GM23338 (cell line): ENCODE measurements at regions not wholly inside any gene's neighbourhood (a gene's known extent, or its start where the extent isn't known, plus 50 kb on each side); places are given as distances from the start of the nearest gene placed in this dataset.

Source experiments
- ATAC-seq: fragments of 200-7000 bp; cut with Tn5 transposase; 3 replicates; pipeline ENCODE4 v1.9.1; 2020
- DNase-seq: peaks from one replicate; pipeline ENCODE4 v3.0.0-alpha.2; 2015; ENCODE audit warnings: low spot score
- H2AFZ ChIP-seq: fragments of 200-600 bp; sonication (generic); 2 replicates; pipeline ENCODE4 v1.8.0; 2016; ENCODE audit warnings: antibody characterized with exemption, mild to moderate bottlenecking, moderate library complexity
- H3F3A ChIP-seq: fragments of 200-600 bp; sonication (generic); replicated peaks from 2 replicates; pipeline ENCODE4 v1.8.0; 2017; ENCODE audit warnings: antibody characterized with exemption, mixed run types, low read depth
- H3K27ac ChIP-seq: fragments of 200-600 bp; sonication (generic); 2 replicates; pipeline ENCODE4 v1.6.1; 2016; ENCODE audit warnings: low read depth
- H3K27me3 ChIP-seq: fragments of 200-600 bp; sonication (generic); 2 replicates; pipeline ENCODE4 v1.8.0; 2016; ENCODE audit warnings: mild to moderate bottlenecking, mixed run types, moderate library complexity; ENCODE audit not compliant: insufficient read depth
- H3K36me3 ChIP-seq: fragments of 200-600 bp; sonication (generic); 2 replicates; pipeline ENCODE4 v1.8.0; 2016; ENCODE audit warnings: mild to moderate bottlenecking; ENCODE audit not compliant: insufficient read depth
- H3K4me1 ChIP-seq: fragments of 200-600 bp; sonication (generic); 2 replicates; pipeline ENCODE4 v1.8.0; 2016; ENCODE audit warnings: mild to moderate bottlenecking, moderate library complexity; ENCODE audit not compliant: insufficient read depth
- H3K4me2 ChIP-seq: fragments of 200-600 bp; sonication (generic); 2 replicates; pipeline ENCODE4 v1.7.1; 2017; ENCODE audit warnings: mixed run types
- H3K4me3 ChIP-seq: fragments of 200-600 bp; sonication (generic); 2 replicates; pipeline ENCODE4 v1.6.1; 2016; ENCODE audit warnings: mixed run types
- H3K79me2 ChIP-seq: fragments of 200-600 bp; sonication (generic); replicated peaks from 2 replicates; pipeline ENCODE4 v1.8.0; 2017; ENCODE audit warnings: mild to moderate bottlenecking; ENCODE audit not compliant: insufficient read depth
- H3K9me2 ChIP-seq: fragments of 200-600 bp; sonication (generic); 2 replicates; pipeline ENCODE4 v1.8.0; 2017; ENCODE audit not compliant: insufficient read depth
- H4K20me1 ChIP-seq: fragments of 200-600 bp; sonication (generic); replicated peaks from 2 replicates; pipeline ENCODE4 v1.8.0; 2017; ENCODE audit warnings: mild to moderate bottlenecking; ENCODE audit not compliant: insufficient read depth
- H3K27ac Mint-ChIP-seq: 2 replicates; pipeline ENCODE4 v1.8.0; 2020; ENCODE audit warnings: inconsistent platforms, mild to moderate bottlenecking, moderate library complexity, mixed read lengths
- H3K27me3 Mint-ChIP-seq: 3 replicates; pipeline ENCODE4 v1.8.0; 2022; ENCODE audit warnings: low read depth, mild to moderate bottlenecking, moderate library complexity, mixed read lengths, inconsistent platforms; ENCODE audit not compliant: insufficient read depth, poor library complexity
- H3K36me3 Mint-ChIP-seq: 3 replicates; pipeline ENCODE4 v1.8.0; 2021; ENCODE audit warnings: low read depth, mild to moderate bottlenecking, inconsistent platforms, moderate library complexity, mixed read lengths
- H3K4me1 Mint-ChIP-seq: 3 replicates; pipeline ENCODE4 v1.8.0; 2020; ENCODE audit warnings: mild to moderate bottlenecking, inconsistent platforms, mixed read lengths
- H3K4me3 Mint-ChIP-seq: 3 replicates; pipeline ENCODE4 v1.8.0; 2021; ENCODE audit warnings: moderate library complexity, mild to moderate bottlenecking, inconsistent platforms, mixed read lengths
- H3K9me3 Mint-ChIP-seq: 3 replicates; pipeline ENCODE4 v1.8.0; 2020; ENCODE audit warnings: moderate library complexity, mild to moderate bottlenecking, inconsistent platforms, mixed read lengths
- CREB1 ChIP-seq: fragments of 250-450 bp; sonication (Bioruptor Pico); IDR thresholded peaks from 2 replicates; pipeline ENCODE4 v1.5.0; 2020; ENCODE audit warnings: low read depth, mild to moderate bottlenecking, moderate library complexity
- CTCF ChIP-seq, 2 experiments: fragments of 200-600 bp in 1 of 2; sonication (generic) in 1 of 2; conservative IDR thresholded peaks; 2 replicates each; pipeline versions ENCODE4 v1.5.1 to v1.6.1; 2016 to 2017; ENCODE audit warnings: antibody characterized with exemption in 2 of 2, low read depth in 2 of 2, mild to moderate bottlenecking in 2 of 2, moderate library complexity in 1 of 2
- ETS1 ChIP-seq: IDR thresholded peaks from 2 replicates; pipeline ENCODE4 v1.6.1; 2016; ENCODE audit warnings: antibody characterized with exemption
- EZH2 ChIP-seq: fragments of 200-600 bp; sonication (generic); IDR thresholded peaks from one replicate; pipeline ENCODE4 v1.8.0; 2017; ENCODE audit warnings: antibody characterized with exemption, mild to moderate bottlenecking, low read depth; ENCODE audit not compliant: unreplicated experiment
- EZH2phosphoT487 ChIP-seq: fragments of 200-600 bp; sonication (generic); IDR thresholded peaks from one replicate; pipeline ENCODE4 v1.8.1; 2018; ENCODE audit warnings: antibody characterized with exemption; ENCODE audit not compliant: unreplicated experiment
- JUNB ChIP-seq: IDR thresholded peaks from one replicate; pipeline ENCODE4 v1.6.1; 2016; ENCODE audit warnings: antibody characterized with exemption; ENCODE audit not compliant: unreplicated experiment
- NANOG ChIP-seq: IDR thresholded peaks from 2 replicates; pipeline ENCODE4 v1.6.1; 2016; ENCODE audit warnings: antibody characterized with exemption, borderline replicate concordance
- POLR2AphosphoS5 ChIP-seq: IDR thresholded peaks from 2 replicates; pipeline ENCODE4 v1.6.1; 2016; ENCODE audit warnings: antibody characterized with exemption, low read depth
- REST ChIP-seq: IDR thresholded peaks from one replicate; pipeline ENCODE4 v1.6.1; 2018; ENCODE audit warnings: antibody characterized with exemption; ENCODE audit not compliant: unreplicated experiment
- STAT1 ChIP-seq: IDR thresholded peaks from one replicate; pipeline ENCODE4 v1.6.1; 2016; ENCODE audit warnings: antibody characterized with exemption; ENCODE audit not compliant: unreplicated experiment
- ZNF114 ChIP-seq: fragments of 250-450 bp; sonication (Bioruptor Pico); IDR thresholded peaks from 2 replicates; pipeline ENCODE4 v1.5.0; 2020; ENCODE audit warnings: mild to moderate bottlenecking, moderate library complexity
- ZNF331 ChIP-seq: fragments of 250-450 bp; sonication (Bioruptor Pico); IDR thresholded peaks from 2 replicates; pipeline ENCODE4 v1.5.0; 2020; ENCODE audit warnings: low read depth, mild to moderate bottlenecking, moderate library complexity
- ZNF462 ChIP-seq: fragments of 250-450 bp; sonication (Bioruptor Pico); IDR thresholded peaks from 2 replicates; pipeline ENCODE4 v1.5.0; 2020; ENCODE audit warnings: mild to moderate bottlenecking, moderate library complexity

GRCh38 chr5:165076686-165077085 is 1571.3 kb downstream of the MAT2B start (continued):
- TF ChIP-seq CTCF (conservative IDR thresholded peaks at IDR 0.05; ENCODE audit: low read depth in 2 of 2) (no peak), EZH2phosphoT487 (no peak), CREB1 (CRISPR knock-in tag) (no peak), EZH2 (no peak), ZNF114 (CRISPR knock-in tag) (no peak), JUNB (no peak)

- H3K36me3 Mint-ChIP-seq: no peaks in the 10 kb centered on the region
- Histone ChIP-seq H4K20me1 (no peaks in the 10 kb centered on the region), H3K4me1 (no peaks in the 10 kb centered on the region), H3K4me2 (no peak overlapping the region), H2AFZ (no peak overlapping the region), H3K79me2 (no peaks in the 10 kb centered on the region), H3K27ac (no peak overlapping the region), H3K36me3 (no peaks in the 10 kb centered on the region), H3K27me3 (no peaks in the 10 kb centered on the region), H3K9me2 (0 out of 2 replicates have a peak, but pooled peaks cover 5% of the 10 kb centered on the region), H3K4me3 (no peak overlapping the region), H3F3A (no peaks in the 10 kb centered on the region)
- no peak for DNase-seq
- no peak overlapping the region for H3K4me3 Mint-ChIP-seq
- H3K9me3 Mint-ChIP-seq: no peaks in the 10 kb centered on the region
- no peaks in the 10 kb centered on the region for H3K27me3 Mint-ChIP-seq
- ATAC-seq: no peak
- H3K4me1 Mint-ChIP-seq: peaks cover 2% of the 10 kb centered on the region; the same call in 2 of the 3 replicates
- H3K27ac Mint-ChIP-seq: no peak overlapping the region
- TF ChIP-seq POLR2AphosphoS5: no peak
- TF ChIP-seq ZNF331 (CRISPR knock-in tag): no peak
- TF ChIP-seq EZH2: no peak
- TF ChIP-seq ETS1: no peak
- no peak for TF ChIP-seq ZNF462
- no peak for TF ChIP-seq NANOG
- TF ChIP-seq REST: no peak
- TF ChIP-seq STAT1: no peak
- TF ChIP-seq EZH2phosphoT487: no peak
- no peak for TF ChIP-seq CREB1 (CRISPR knock-in tag)
These were observed 1574.0 kb downstream of the MAT2B start for GRCh38 chr5:165079389-165079788.
